Panc1 (cell line): ENCODE measurements at regions not wholly inside any gene's neighbourhood (a gene's known extent, or its start where the extent isn't known, plus 50 kb on each side); places are given as distances from the start of the nearest gene placed in this dataset.

ENCODE experiments used
- ATAC-seq: fragments of 200-7000 bp; cut with Tn5 transposase; 2 replicates; pipeline ENCODE4 v1.9.1; 2020; ENCODE audit warnings: mild to moderate bottlenecking, moderate library complexity
- BruUV-seq: library from RNA; stranded (reverse); fragments of 400-500 nt; replicated peaks from 2 replicates; lab custom pipeline; 2021; lab: Mats Ljungman, UMichigan
- CTCF ChIA-PET: fragments of 300-600 bp; sonication (Branson Sonifier 250); formaldehyde crosslinking; loops from one replicate; lab custom pipeline; 2022; ENCODE audit warnings: antibody characterized with exemption; lab: Charles Lee
- POLR2A ChIA-PET: fragments of 300-600 bp; sonication (Branson Sonifier 250); formaldehyde crosslinking; loops from one replicate; lab custom pipeline; 2022; ENCODE audit warnings: antibody characterized with exemption; lab: Charles Lee
- DNase-seq: peaks from one replicate; pipeline ENCODE4 v3.0.0-alpha.2; 2010; ENCODE audit warnings: low read depth, low spot score
- H3K27ac ChIP-seq: 2 replicates; pipeline ENCODE4 v1.5.1; 2011; ENCODE audit warnings: mild to moderate bottlenecking, low read length, inconsistent platforms
- H3K27me3 ChIP-seq: fragments of 200-500 bp; sonication (Bioruptor generic); 2 replicates; pipeline ENCODE4 v1.6.0; 2014; ENCODE audit warnings: low read length, inconsistent platforms; ENCODE audit not compliant: control insufficient read depth, insufficient read depth
- H3K36me3 ChIP-seq: fragments of 200-500 bp; sonication (Bioruptor generic); 2 replicates; pipeline ENCODE4 v1.5.1; 2014; ENCODE audit warnings: inconsistent platforms, mild to moderate bottlenecking, low read length, moderate library complexity; ENCODE audit not compliant: control insufficient read depth, insufficient read depth
- H3K4me1 ChIP-seq: 2 replicates; pipeline ENCODE4 v1.5.1; 2011; ENCODE audit warnings: inconsistent platforms, mild to moderate bottlenecking, low read length, moderate library complexity; ENCODE audit not compliant: control insufficient read depth, insufficient read depth
- H3K4me3 ChIP-seq, 2 experiments: 2 replicates each; pipeline ENCODE4 v1.5.1; 2011 to 2012; ENCODE audit warnings: low read depth in 2 of 2, low read length in 2 of 2, mild to moderate bottlenecking in 2 of 2, inconsistent platforms in 1 of 2, moderate library complexity in 1 of 2
- H3K9me3 ChIP-seq: fragments of 200-500 bp; sonication (Bioruptor generic); 2 replicates; pipeline ENCODE4 v1.5.1; 2014; ENCODE audit warnings: low read depth, mild to moderate bottlenecking, inconsistent platforms, low read length, moderate library complexity; ENCODE audit not compliant: control insufficient read depth, insufficient read depth
- POLR2AphosphoS5 ChIP-seq: IDR thresholded peaks from 2 replicates; pipeline ENCODE4 v1.6.1; 2012; ENCODE audit warnings: mild to moderate bottlenecking, low read depth, low read length, moderate library complexity
- SIN3A ChIP-seq: IDR thresholded peaks from 2 replicates; pipeline ENCODE4 v1.6.1; 2012; ENCODE audit warnings: low read depth, mild to moderate bottlenecking, low read length, moderate library complexity, borderline replicate concordance; ENCODE audit not compliant: insufficient read depth
- TCF7L2 ChIP-seq: IDR thresholded peaks from 2 replicates; pipeline ENCODE4 v1.6.1; 2011; ENCODE audit warnings: mild to moderate bottlenecking, low read depth, low read length, inconsistent platforms
- in situ Hi-C: cut with HindIII; loops from 2 replicates; pipeline ENCODE4 v1.10.0; 2016; ENCODE audit warnings: low sequenced_read_pairs, low pct_unique_long_range_greater_than_20kb
- intact Hi-C: fragments of 100-400 bp; cut with micrococcal nuclease; formaldehyde crosslinking; loops from one replicate; pipeline ENCODE4 v1.10.0; 2022; ENCODE audit not compliant: unreplicated experiment
- TF ChIP-seq, protein P1 (sequence below), 2 experiments: IDR thresholded peaks; 2 replicates each; pipeline ENCODE4 v1.6.1; 2011 to 2012; ENCODE audit warnings: low read depth in 2 of 2, control low read depth in 1 of 2, low read length in 1 of 2, mild to moderate bottlenecking in 1 of 2, moderate library complexity in 1 of 2; ENCODE audit not compliant: insufficient read depth in 1 of 2
- TF ChIP-seq, protein P2 (sequence below): fragments of 450-650 bp; IDR thresholded peaks from 2 replicates; pipeline ENCODE4 v1.5.1; 2017; ENCODE audit warnings: mild to moderate bottlenecking

DNA sequence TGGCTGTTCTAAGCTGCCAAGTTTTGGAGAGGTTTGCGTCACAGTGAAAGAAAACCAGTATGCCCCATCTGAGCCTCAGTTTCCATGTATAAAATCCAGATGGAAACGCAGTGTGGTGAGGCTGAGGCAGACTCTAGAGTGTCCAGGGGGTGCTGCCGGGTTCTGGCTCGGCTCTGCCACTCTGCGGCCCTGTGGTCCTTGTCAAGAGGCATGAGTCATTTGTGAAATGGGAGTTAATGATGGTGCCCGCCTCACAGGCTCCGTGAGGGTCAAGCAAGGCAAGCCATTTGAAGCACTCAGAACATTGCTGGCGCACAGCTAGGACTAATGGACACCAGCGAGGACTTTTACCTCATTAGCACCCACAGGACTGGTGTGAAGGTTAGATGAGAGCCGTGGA lies 214.3 kb downstream of the PTPRU start:
- Histone ChIP-seq H3K4me3 (no peak overlapping the region), H3K27ac (no peak overlapping the region), H3K4me1 (no peaks in the 10 kb centered on the region), H3K36me3 (no peaks in the 10 kb centered on the region), H3K9me3 (no peaks in the 10 kb centered on the region), H3K27me3 (no peaks in the 10 kb centered on the region)
- TF ChIP-seq, protein P1, sequence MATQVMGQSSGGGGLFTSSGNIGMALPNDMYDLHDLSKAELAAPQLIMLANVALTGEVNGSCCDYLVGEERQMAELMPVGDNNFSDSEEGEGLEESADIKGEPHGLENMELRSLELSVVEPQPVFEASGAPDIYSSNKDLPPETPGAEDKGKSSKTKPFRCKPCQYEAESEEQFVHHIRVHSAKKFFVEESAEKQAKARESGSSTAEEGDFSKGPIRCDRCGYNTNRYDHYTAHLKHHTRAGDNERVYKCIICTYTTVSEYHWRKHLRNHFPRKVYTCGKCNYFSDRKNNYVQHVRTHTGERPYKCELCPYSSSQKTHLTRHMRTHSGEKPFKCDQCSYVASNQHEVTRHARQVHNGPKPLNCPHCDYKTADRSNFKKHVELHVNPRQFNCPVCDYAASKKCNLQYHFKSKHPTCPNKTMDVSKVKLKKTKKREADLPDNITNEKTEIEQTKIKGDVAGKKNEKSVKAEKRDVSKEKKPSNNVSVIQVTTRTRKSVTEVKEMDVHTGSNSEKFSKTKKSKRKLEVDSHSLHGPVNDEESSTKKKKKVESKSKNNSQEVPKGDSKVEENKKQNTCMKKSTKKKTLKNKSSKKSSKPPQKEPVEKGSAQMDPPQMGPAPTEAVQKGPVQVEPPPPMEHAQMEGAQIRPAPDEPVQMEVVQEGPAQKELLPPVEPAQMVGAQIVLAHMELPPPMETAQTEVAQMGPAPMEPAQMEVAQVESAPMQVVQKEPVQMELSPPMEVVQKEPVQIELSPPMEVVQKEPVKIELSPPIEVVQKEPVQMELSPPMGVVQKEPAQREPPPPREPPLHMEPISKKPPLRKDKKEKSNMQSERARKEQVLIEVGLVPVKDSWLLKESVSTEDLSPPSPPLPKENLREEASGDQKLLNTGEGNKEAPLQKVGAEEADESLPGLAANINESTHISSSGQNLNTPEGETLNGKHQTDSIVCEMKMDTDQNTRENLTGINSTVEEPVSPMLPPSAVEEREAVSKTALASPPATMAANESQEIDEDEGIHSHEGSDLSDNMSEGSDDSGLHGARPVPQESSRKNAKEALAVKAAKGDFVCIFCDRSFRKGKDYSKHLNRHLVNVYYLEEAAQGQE (IDR thresholded peaks at IDR 0.05; ENCODE audit: insufficient read depth in 1 of 2, low read depth in 2 of 2, low read length in 1 of 2), result no peak
- TF ChIP-seq POLR2AphosphoS5 (no peak), TCF7L2 (no peak), SIN3A (no peak)
- TF ChIP-seq, protein P2, sequence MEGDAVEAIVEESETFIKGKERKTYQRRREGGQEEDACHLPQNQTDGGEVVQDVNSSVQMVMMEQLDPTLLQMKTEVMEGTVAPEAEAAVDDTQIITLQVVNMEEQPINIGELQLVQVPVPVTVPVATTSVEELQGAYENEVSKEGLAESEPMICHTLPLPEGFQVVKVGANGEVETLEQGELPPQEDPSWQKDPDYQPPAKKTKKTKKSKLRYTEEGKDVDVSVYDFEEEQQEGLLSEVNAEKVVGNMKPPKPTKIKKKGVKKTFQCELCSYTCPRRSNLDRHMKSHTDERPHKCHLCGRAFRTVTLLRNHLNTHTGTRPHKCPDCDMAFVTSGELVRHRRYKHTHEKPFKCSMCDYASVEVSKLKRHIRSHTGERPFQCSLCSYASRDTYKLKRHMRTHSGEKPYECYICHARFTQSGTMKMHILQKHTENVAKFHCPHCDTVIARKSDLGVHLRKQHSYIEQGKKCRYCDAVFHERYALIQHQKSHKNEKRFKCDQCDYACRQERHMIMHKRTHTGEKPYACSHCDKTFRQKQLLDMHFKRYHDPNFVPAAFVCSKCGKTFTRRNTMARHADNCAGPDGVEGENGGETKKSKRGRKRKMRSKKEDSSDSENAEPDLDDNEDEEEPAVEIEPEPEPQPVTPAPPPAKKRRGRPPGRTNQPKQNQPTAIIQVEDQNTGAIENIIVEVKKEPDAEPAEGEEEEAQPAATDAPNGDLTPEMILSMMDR, result no peak
- ChIA-PET CTCF (no interaction called here), POLR2A (no interaction called here)
- ATAC-seq (no peak), DNase-seq (no peak)
- intact Hi-C loops, result no loop called here
- in situ Hi-C loops, result no loop called here
- BruUV-seq, result no TSS peak

DNA sequence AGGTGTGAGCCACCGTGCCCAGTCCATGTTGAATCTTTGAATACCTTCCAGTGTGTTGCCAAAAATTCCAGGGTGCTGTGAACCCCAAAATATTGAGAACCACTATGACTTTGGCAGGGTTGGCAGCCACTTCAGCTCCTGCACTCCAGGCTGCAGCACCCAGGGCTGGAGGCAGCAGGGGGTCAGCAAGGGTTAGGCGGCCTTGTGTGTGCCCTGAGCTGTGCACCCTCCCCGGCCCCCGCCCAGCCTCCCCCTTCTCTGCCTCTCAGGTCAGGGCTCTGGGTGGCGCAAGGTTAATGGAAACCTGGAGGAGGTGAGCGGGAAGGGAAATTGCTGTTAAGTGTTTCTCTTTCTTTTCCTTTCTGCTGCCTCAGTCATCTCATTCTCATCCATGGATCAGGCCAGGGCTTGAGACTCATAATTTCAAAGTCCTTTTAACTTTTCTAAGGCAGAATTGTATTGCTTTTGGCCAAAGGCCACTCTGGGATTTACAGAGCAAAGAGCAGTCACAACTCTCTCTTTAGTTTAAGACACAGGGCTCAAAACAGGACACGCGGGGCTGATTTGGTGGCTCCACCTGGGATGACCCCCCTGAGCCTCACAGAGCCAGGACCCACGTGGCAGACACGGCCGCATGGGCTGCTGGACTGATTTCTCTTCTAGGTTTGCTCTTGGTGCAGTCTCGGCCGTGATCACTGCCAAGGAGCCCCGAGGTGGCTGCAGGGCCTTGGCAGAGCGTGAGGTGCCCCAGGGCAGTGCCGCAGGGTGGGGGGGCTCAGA lies 212.3 kb downstream of the PTPRU start:
- intact Hi-C loops (no loop called here), in situ Hi-C loops (no loop called here)
- Histone ChIP-seq H3K9me3 (no peaks in the 10 kb centered on the region), H3K36me3 (no peaks in the 10 kb centered on the region), H3K4me1 (no peaks in the 10 kb centered on the region), H3K27me3 (no peaks in the 10 kb centered on the region), H3K4me3 (no peak overlapping the region), H3K27ac (no peak overlapping the region)
- ChIA-PET POLR2A (no interaction called here), CTCF (no interaction called here)
- ATAC-seq (no peak), DNase-seq (no peak)
- BruUV-seq, result no TSS peak
- TF ChIP-seq, protein P1 (IDR thresholded peaks at IDR 0.05; ENCODE audit: insufficient read depth in 1 of 2, low read depth in 2 of 2, low read length in 1 of 2), result no peak
- no peak for TF ChIP-seq TCF7L2
- TF ChIP-seq, protein P2, result no peak
- no peak for TF ChIP-seq SIN3A
- TF ChIP-seq POLR2AphosphoS5, result no peak
